Osteoblast (primary cell): ENCODE measurements at regions not wholly inside any gene's neighbourhood (a gene's known extent, or its start where the extent isn't known, plus 50 kb on each side); places are given as distances from the start of the nearest gene placed in this dataset.

Source experiments
- DNase-seq: peaks from one replicate; pipeline ENCODE4 v3.0.0; 2011; ENCODE audit warnings: low spot score, mixed read lengths; ENCODE audit not compliant: insufficient read length; ENCODE audit errors: missing footprints
- H2AFZ ChIP-seq: 2 replicates; pipeline ENCODE4 v1.6.0; 2011; ENCODE audit warnings: mild to moderate bottlenecking, low read length
- H3K27ac ChIP-seq: 2 replicates; pipeline ENCODE4 v1.5.1; 2011; ENCODE audit warnings: mild to moderate bottlenecking, low read depth, low read length, moderate library complexity
- H3K27me3 ChIP-seq: 2 replicates; pipeline ENCODE4 v1.6.0; 2012; ENCODE audit warnings: mild to moderate bottlenecking, control low read depth, inconsistent platforms, low read length, moderate library complexity; ENCODE audit not compliant: insufficient read depth
- H3K36me3 ChIP-seq: 2 replicates; pipeline ENCODE4 v1.5.1; 2011; ENCODE audit warnings: mild to moderate bottlenecking, low read length, control low read depth, moderate library complexity; ENCODE audit not compliant: insufficient read depth
- H3K4me1 ChIP-seq: 2 replicates; pipeline ENCODE4 v1.5.1; 2011; ENCODE audit warnings: mild to moderate bottlenecking, low read length, control low read depth, moderate library complexity; ENCODE audit not compliant: insufficient read depth
- H3K4me2 ChIP-seq: 2 replicates; pipeline ENCODE4 v1.6.0; 2011; ENCODE audit warnings: mild to moderate bottlenecking, low read length; ENCODE audit not compliant: insufficient read depth
- H3K4me3 ChIP-seq: fragments of 200-600 bp; sonication (generic); 3 replicates; pipeline ENCODE4 v1.5.1; 2012; ENCODE audit warnings: mild to moderate bottlenecking, low read length, inconsistent platforms; ENCODE audit not compliant: insufficient read depth
- H3K79me2 ChIP-seq: 2 replicates; pipeline ENCODE4 v1.6.0; 2012; ENCODE audit warnings: mild to moderate bottlenecking, low read length, control low read depth, inconsistent platforms; ENCODE audit not compliant: insufficient read depth
- H3K9me3 ChIP-seq: 2 replicates; pipeline ENCODE4 v1.5.1; 2011; ENCODE audit warnings: low read depth, low read length, control low read depth
- H4K20me1 ChIP-seq: 2 replicates; pipeline ENCODE4 v1.6.0; 2012; ENCODE audit warnings: mild to moderate bottlenecking, low read length, control low read depth; ENCODE audit not compliant: insufficient read depth
- CTCF ChIP-seq: IDR thresholded peaks from 2 replicates; pipeline ENCODE4 v1.5.1; 2011; ENCODE audit warnings: mild to moderate bottlenecking, low read depth, low read length, moderate library complexity; ENCODE audit errors: extremely low read depth

GRCh38 chr4:18850867-18851266, 829.3 kb upstream of the LCORL start:
- Histone ChIP-seq H3K4me2 (no peak overlapping the region), H3K27me3 (no peaks in the 10 kb centered on the region), H3K36me3 (no peaks in the 10 kb centered on the region), H3K27ac (no peak overlapping the region), H3K9me3 (peaks cover 3% of the 10 kb centered on the region), H3K4me3 (no peak overlapping the region), H3K79me2 (no peaks in the 10 kb centered on the region), H4K20me1 (no peaks in the 10 kb centered on the region), H3K4me1 (no peaks in the 10 kb centered on the region), H2AFZ (no peak overlapping the region)
- no peak for TF ChIP-seq CTCF
- DNase-seq, result no peak

- no peak for TF ChIP-seq CTCF
- no peak overlapping the region for H3K4me3 ChIP-seq
- no peaks in the 10 kb centered on the region for H3K27me3 ChIP-seq
- no peaks in the 10 kb centered on the region for H3K36me3 ChIP-seq
- no peaks in the 10 kb centered on the region for H3K4me1 ChIP-seq
- no peak overlapping the region for H2AFZ ChIP-seq
- no peak overlapping the region for H3K4me2 ChIP-seq
- H3K9me3 ChIP-seq, result peaks cover 4% of the 10 kb centered on the region
- no peaks in the 10 kb centered on the region for H4K20me1 ChIP-seq
- H3K27ac ChIP-seq, result no peak overlapping the region
- DNase-seq, result no peak
- no peaks in the 10 kb centered on the region for H3K79me2 ChIP-seq
Observed at GRCh38 chr4:18847249-18847890, 825.8 kb upstream of the LCORL start.

- TF ChIP-seq CTCF, result no peak
- H3K79me2 ChIP-seq, result no peaks in the 10 kb centered on the region
- no peaks in the 10 kb centered on the region for H3K27me3 ChIP-seq
- no peak overlapping the region for H3K4me2 ChIP-seq
- H3K4me3 ChIP-seq, result no peak overlapping the region
- no peaks in the 10 kb centered on the region for H4K20me1 ChIP-seq
- no peak for DNase-seq
- H3K9me3 ChIP-seq, result peaks cover 4% of the 10 kb centered on the region
- H3K27ac ChIP-seq, result no peak overlapping the region
- H2AFZ ChIP-seq, result no peak overlapping the region
- H3K4me1 ChIP-seq, result no peaks in the 10 kb centered on the region
- no peaks in the 10 kb centered on the region for H3K36me3 ChIP-seq
Observed at GRCh38 chr4:18846313-18846712, 824.8 kb upstream of the LCORL start.

GRCh38 chr4:18844726-18845125, 823.2 kb upstream of the LCORL start:
- Histone ChIP-seq H4K20me1 (no peaks in the 10 kb centered on the region), H3K4me2 (no peak overlapping the region), H3K4me1 (no peaks in the 10 kb centered on the region), H2AFZ (no peak overlapping the region), H3K79me2 (no peaks in the 10 kb centered on the region), H3K27me3 (no peaks in the 10 kb centered on the region), H3K4me3 (no peak overlapping the region), H3K27ac (no peak overlapping the region), H3K9me3 (peaks cover 2% of the 10 kb centered on the region), H3K36me3 (no peaks in the 10 kb centered on the region)
- no peak for TF ChIP-seq CTCF
- DNase-seq, result no peak
